ENCODE measurements at regions not wholly inside any gene's neighbourhood (a gene's known extent, or its start where the extent isn't known, plus 50 kb on each side); places are given as distances from the start of the nearest gene placed in this dataset.

DNA sequence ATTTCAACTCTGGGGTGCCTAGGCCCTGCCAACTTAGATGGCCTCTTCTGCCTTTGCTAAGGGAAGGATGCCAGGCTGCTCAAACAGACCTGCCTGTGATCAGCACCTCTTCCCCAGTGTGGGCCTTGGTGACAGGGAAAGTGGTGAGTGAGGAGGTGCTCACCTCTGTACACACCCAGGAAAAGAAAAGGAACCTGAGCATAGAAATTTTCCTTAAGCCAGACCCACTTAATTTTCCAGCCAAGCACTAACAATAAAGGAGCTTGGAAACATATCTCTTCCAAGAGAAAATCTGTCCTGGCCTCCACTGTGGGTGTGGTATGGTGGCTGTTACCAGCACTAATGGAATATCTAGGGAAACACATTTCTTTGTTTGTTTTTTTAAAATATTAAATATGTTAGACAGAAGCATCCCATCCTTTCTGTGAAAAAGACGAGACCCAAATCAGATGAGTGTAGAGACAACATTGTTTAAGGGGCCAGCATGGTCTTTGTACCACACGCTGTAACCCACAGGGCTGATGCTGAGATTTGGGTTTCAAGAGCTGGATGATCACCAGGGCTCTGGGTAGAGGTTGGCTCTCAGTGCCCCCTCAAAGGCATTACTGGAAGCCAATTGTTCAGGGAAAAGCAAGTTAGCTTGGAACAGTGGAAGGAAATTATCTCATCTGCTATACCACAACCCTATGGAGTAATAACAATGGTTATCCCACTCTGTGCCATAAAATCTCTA lies 472.2 kb downstream of the INSC start:
- TF ChIP-seq RFX1 (IDR thresholded peaks at IDR 0.05) (no peak), POLR2A (conservative IDR thresholded peaks at IDR 0.05) (no peak), ZNF41 (CRISPR knock-in tag; conservative IDR thresholded peaks at IDR 0.05) (no peak), BHLHE40 (IDR thresholded peaks at IDR 0.05; ENCODE audit: low read length) (no peak), NR2F6 (CRISPR knock-in tag; IDR thresholded peaks at IDR 0.05) (no peak), ATF6 (CRISPR knock-in tag; IDR thresholded peaks at IDR 0.05) (no peak)
- TF ChIP-seq, protein P1, sequence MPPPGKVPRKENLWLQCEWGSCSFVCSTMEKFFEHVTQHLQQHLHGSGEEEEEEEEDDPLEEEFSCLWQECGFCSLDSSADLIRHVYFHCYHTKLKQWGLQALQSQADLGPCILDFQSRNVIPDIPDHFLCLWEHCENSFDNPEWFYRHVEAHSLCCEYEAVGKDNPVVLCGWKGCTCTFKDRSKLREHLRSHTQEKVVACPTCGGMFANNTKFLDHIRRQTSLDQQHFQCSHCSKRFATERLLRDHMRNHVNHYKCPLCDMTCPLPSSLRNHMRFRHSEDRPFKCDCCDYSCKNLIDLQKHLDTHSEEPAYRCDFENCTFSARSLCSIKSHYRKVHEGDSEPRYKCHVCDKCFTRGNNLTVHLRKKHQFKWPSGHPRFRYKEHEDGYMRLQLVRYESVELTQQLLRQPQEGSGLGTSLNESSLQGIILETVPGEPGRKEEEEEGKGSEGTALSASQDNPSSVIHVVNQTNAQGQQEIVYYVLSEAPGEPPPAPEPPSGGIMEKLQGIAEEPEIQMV (tag; conservative IDR thresholded peaks at IDR 0.05; ENCODE audit: low read depth): no peak
- TF ChIP-seq, protein P2, sequence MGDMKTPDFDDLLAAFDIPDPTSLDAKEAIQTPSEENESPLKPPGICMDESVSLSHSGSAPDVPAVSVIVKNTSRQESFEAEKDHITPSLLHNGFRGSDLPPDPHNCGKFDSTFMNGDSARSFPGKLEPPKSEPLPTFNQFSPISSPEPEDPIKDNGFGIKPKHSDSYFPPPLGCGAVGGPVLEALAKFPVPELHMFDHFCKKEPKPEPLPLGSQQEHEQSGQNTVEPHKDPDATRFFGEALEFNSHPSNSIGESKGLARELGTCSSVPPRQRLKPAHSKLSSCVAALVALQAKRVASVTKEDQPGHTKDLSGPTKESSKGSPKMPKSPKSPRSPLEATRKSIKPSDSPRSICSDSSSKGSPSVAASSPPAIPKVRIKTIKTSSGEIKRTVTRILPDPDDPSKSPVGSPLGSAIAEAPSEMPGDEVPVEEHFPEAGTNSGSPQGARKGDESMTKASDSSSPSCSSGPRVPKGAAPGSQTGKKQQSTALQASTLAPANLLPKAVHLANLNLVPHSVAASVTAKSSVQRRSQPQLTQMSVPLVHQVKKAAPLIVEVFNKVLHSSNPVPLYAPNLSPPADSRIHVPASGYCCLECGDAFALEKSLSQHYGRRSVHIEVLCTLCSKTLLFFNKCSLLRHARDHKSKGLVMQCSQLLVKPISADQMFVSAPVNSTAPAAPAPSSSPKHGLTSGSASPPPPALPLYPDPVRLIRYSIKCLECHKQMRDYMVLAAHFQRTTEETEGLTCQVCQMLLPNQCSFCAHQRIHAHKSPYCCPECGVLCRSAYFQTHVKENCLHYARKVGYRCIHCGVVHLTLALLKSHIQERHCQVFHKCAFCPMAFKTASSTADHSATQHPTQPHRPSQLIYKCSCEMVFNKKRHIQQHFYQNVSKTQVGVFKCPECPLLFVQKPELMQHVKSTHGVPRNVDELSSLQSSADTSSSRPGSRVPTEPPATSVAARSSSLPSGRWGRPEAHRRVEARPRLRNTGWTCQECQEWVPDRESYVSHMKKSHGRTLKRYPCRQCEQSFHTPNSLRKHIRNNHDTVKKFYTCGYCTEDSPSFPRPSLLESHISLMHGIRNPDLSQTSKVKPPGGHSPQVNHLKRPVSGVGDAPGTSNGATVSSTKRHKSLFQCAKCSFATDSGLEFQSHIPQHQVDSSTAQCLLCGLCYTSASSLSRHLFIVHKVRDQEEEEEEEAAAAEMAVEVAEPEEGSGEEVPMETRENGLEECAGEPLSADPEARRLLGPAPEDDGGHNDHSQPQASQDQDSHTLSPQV (IDR thresholded peaks at IDR 0.05): no peak
